DOHH2 (cell line): ENCODE measurements at regions not wholly inside any gene's neighbourhood (a gene's known extent, or its start where the extent isn't known, plus 50 kb on each side); places are given as distances from the start of the nearest gene placed in this dataset.

Source experiments
- H3F3A ChIP-seq: fragments of 200-600 bp; sonication (generic), shearing (Covaris generic); 2 replicates; pipeline ENCODE4 v1.6.0; 2016; ENCODE audit warnings: antibody characterized with exemption, mild to moderate bottlenecking; ENCODE audit not compliant: control insufficient read depth, insufficient read depth
- H3K27ac ChIP-seq: fragments of 200-600 bp; sonication (generic); 2 replicates; pipeline ENCODE4 v1.5.1; 2014; ENCODE audit warnings: low read depth, mild to moderate bottlenecking, low read length, moderate library complexity
- H3K27me3 ChIP-seq: fragments of 200-600 bp; sonication (generic); 2 replicates; pipeline ENCODE4 v1.6.1; 2014; ENCODE audit warnings: mild to moderate bottlenecking, low read length, mixed read lengths; ENCODE audit not compliant: control insufficient read depth
- H3K36me3 ChIP-seq: fragments of 200-600 bp; sonication (generic); 2 replicates; pipeline ENCODE4 v1.6.1; 2014; ENCODE audit warnings: mild to moderate bottlenecking, low read length, moderate library complexity, mixed read lengths; ENCODE audit not compliant: control insufficient read depth
- H3K4me1 ChIP-seq: fragments of 200-600 bp; sonication (generic); 2 replicates; pipeline ENCODE4 v1.6.1; 2014; ENCODE audit warnings: mild to moderate bottlenecking, low read length, mixed read lengths; ENCODE audit not compliant: control insufficient read depth
- H3K4me2 ChIP-seq: fragments of 200-600 bp; sonication (generic); 2 replicates; pipeline ENCODE4 v1.6.0; 2014; ENCODE audit warnings: mild to moderate bottlenecking, low read length, moderate library complexity
- H3K4me3 ChIP-seq: fragments of 200-600 bp; sonication (generic); 2 replicates; pipeline ENCODE4 v1.5.1; 2014; ENCODE audit warnings: mild to moderate bottlenecking, low read length, mixed read lengths
- H3K79me2 ChIP-seq: fragments of 200-600 bp; sonication (generic); 2 replicates; pipeline ENCODE4 v1.6.1; 2014; ENCODE audit warnings: mild to moderate bottlenecking, low read length, mixed read lengths; ENCODE audit not compliant: control insufficient read depth
- H3K9me2 ChIP-seq: fragments of 200-600 bp; sonication (generic); replicated peaks from 2 replicates; pipeline ENCODE4 v1.6.1; 2014; ENCODE audit warnings: mild to moderate bottlenecking, low read length, mixed read lengths; ENCODE audit not compliant: control insufficient read depth
- H3K9me3 ChIP-seq: fragments of 200-600 bp; sonication (generic); 2 replicates; pipeline ENCODE4 v1.6.1; 2014; ENCODE audit warnings: antibody characterized with exemption, low read length, mixed read lengths; ENCODE audit not compliant: control insufficient read depth, insufficient read depth
- H4K20me1 ChIP-seq: fragments of 200-600 bp; sonication (generic); 2 replicates; pipeline ENCODE4 v1.6.0; 2014; ENCODE audit warnings: low read depth, mild to moderate bottlenecking, antibody characterized with exemption, low read length, moderate library complexity; ENCODE audit not compliant: control insufficient read depth, insufficient read depth
- EZH2phosphoT487 ChIP-seq: fragments of 200-600 bp; sonication (generic); IDR thresholded peaks from 2 replicates; pipeline ENCODE4 v1.6.1; 2017; ENCODE audit warnings: borderline replicate concordance, mild to moderate bottlenecking, antibody characterized with exemption, low read length, moderate library complexity, mixed read lengths
- TF ChIP-seq, protein P1 (sequence below): fragments of 200-600 bp; sonication (generic); IDR thresholded peaks from one replicate; pipeline ENCODE4 v1.5.1; 2014; ENCODE audit warnings: antibody characterized with exemption, mild to moderate bottlenecking, low read depth, low read length; ENCODE audit not compliant: poor library complexity, severe bottlenecking

DNA sequence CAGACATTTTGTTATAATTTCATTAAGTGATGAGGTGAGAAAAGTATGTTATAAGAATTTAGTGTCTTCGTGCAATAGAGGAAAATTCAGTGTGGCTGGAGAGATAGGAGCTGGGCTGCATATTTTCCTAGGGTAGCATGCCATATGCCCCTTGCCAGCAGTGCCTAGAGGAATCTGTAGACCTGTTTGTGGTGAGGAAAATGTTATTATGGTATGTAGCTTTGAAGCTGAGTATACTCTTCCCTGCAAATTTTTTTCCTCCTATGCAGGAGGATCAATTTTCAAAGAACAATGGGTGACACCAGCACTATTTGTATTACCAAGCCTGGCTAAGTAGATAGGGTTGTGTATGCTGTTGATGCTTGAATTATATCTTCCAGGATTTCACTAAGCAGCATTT, 200.6 kb downstream of the EDEM1 start:
- no peak for TF ChIP-seq EZH2phosphoT487
- TF ChIP-seq, protein P1, sequence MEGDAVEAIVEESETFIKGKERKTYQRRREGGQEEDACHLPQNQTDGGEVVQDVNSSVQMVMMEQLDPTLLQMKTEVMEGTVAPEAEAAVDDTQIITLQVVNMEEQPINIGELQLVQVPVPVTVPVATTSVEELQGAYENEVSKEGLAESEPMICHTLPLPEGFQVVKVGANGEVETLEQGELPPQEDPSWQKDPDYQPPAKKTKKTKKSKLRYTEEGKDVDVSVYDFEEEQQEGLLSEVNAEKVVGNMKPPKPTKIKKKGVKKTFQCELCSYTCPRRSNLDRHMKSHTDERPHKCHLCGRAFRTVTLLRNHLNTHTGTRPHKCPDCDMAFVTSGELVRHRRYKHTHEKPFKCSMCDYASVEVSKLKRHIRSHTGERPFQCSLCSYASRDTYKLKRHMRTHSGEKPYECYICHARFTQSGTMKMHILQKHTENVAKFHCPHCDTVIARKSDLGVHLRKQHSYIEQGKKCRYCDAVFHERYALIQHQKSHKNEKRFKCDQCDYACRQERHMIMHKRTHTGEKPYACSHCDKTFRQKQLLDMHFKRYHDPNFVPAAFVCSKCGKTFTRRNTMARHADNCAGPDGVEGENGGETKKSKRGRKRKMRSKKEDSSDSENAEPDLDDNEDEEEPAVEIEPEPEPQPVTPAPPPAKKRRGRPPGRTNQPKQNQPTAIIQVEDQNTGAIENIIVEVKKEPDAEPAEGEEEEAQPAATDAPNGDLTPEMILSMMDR = no peak
- peaks cover 40% of the 10 kb centered on the region for H3K4me1 ChIP-seq
- 0 out of 2 replicates have a peak, but pooled peaks cover 5% of the 10 kb centered on the region for H3K27me3 ChIP-seq
- no peaks in the 10 kb centered on the region for H3K79me2 ChIP-seq
- H3K9me2 ChIP-seq = no peaks in the 10 kb centered on the region
- no peaks in the 10 kb centered on the region for H4K20me1 ChIP-seq
- no peaks in the 10 kb centered on the region for H3K9me3 ChIP-seq
- no peaks in the 10 kb centered on the region for H3F3A ChIP-seq
- no peaks in the 10 kb centered on the region for H3K36me3 ChIP-seq
- no peak overlapping the region for H3K4me3 ChIP-seq
- no peak overlapping the region for H3K27ac ChIP-seq
- no peak overlapping the region for H3K4me2 ChIP-seq

- Histone ChIP-seq H3K4me1 (peaks cover 40% of the 10 kb centered on the region), H3K9me3 (no peaks in the 10 kb centered on the region), H3K4me2 (peak overlapping the region; percentile 66), H3K27ac (no peak overlapping the region), H3K27me3 (0 out of 2 replicates have a peak, but pooled peaks cover 5% of the 10 kb centered on the region), H3K36me3 (no peaks in the 10 kb centered on the region), H3F3A (no peaks in the 10 kb centered on the region), H4K20me1 (no peaks in the 10 kb centered on the region), H3K4me3 (no peak overlapping the region), H3K9me2 (no peaks in the 10 kb centered on the region), H3K79me2 (no peaks in the 10 kb centered on the region)
- TF ChIP-seq, protein P1 = no peak
- no peak for TF ChIP-seq EZH2phosphoT487
Measured at GRCh38 chr3:5389057-5389456, 201.6 kb downstream of the EDEM1 start.

DNA sequence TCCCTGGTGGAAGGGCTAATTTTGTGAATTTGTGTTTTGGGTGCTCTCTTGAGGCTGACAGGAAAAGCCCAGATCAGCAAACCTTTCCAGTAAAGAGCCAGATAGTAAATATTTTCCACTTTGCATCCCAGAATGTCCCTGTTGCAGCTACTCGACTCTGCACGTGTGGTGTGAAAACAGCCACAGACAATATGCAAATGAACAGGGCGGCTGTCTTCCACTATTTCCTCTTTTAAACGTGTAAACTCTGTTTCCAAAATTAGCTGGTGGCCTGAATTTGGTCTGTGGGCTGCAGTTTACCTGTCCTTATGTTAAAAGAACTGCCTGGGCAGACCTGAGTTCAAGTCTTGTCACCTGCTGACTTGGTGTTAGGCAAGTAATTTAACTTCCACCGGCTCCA, 202.7 kb downstream of the EDEM1 start:
- H3K4me3 ChIP-seq = peak overlapping the region; percentile 48
- peak overlapping the region; percentile 50 for H3K27ac ChIP-seq
- H3K79me2 ChIP-seq = no peaks in the 10 kb centered on the region
- peak overlapping the region; percentile 66 for H3K4me2 ChIP-seq
- TF ChIP-seq, protein P1 = no peak
- no peak for TF ChIP-seq EZH2phosphoT487
- no peaks in the 10 kb centered on the region for H3K9me3 ChIP-seq
- no peaks in the 10 kb centered on the region for H3F3A ChIP-seq
- no peaks in the 10 kb centered on the region for H3K9me2 ChIP-seq
- peaks cover 40% of the 10 kb centered on the region for H3K4me1 ChIP-seq
- H3K36me3 ChIP-seq = no peaks in the 10 kb centered on the region
- 0 out of 2 replicates have a peak, but pooled peaks cover 5% of the 10 kb centered on the region for H3K27me3 ChIP-seq
- H4K20me1 ChIP-seq = no peaks in the 10 kb centered on the region
